ENCODE measurements at regions not wholly inside any gene's neighbourhood (a gene's known extent, or its start where the extent isn't known, plus 50 kb on each side); places are given as distances from the start of the nearest gene placed in this dataset.

GRCh38 chr10:52551046-52551445 is 221.5 kb downstream of the MBL2 start:
- H3K27ac ChIP-seq: no peak overlapping the region
- ATAC-seq (ENCODE audit: low FRiP score in 2 of 2): peak in 1 of 2 donors; percentile 49
- H3K4me3 ChIP-seq: no peak overlapping the region
- no peak for DNase-seq
- H3K9me3 ChIP-seq: no peaks in the 10 kb centered on the region
- H3K36me3 ChIP-seq: no peaks in the 10 kb centered on the region
- TF ChIP-seq POLR2A (IDR thresholded peaks at IDR 0.05): no peak
- H3K4me1 ChIP-seq: no peaks in the 10 kb centered on the region
- no peaks in the 10 kb centered on the region for H3K27me3 ChIP-seq

- Histone ChIP-seq H3K4me1 (no peaks in the 10 kb centered on the region), H3K4me3 (no peak overlapping the region), H3K36me3 (no peaks in the 10 kb centered on the region), H3K27ac (no peak overlapping the region), H3K27me3 (no peaks in the 10 kb centered on the region), H3K9me3 (no peaks in the 10 kb centered on the region)
- no peak for TF ChIP-seq CTCF (IDR thresholded peaks at IDR 0.05)
- TF ChIP-seq POLR2A (IDR thresholded peaks at IDR 0.05): no peak
- TF ChIP-seq POLR2AphosphoS5 (IDR thresholded peaks at IDR 0.05): no peak
- TF ChIP-seq EP300 (IDR thresholded peaks at IDR 0.05): no peak
- no peak for ATAC-seq (ENCODE audit: low FRiP score in 2 of 2)
- 90 to 92% methylated on average over 1 of the region's 1 CpG for WGBS, 2 donors
- DNase-seq: no peak
Observed at GRCh38 chr10:52558090-52558489, 214.5 kb downstream of the MBL2 start.

- H3K36me3 ChIP-seq: no peaks in the 10 kb centered on the region
- TF ChIP-seq EP300 (IDR thresholded peaks at IDR 0.05) (no peak), POLR2AphosphoS5 (IDR thresholded peaks at IDR 0.05) (no peak), POLR2A (IDR thresholded peaks at IDR 0.05) (no peak), CTCF (IDR thresholded peaks at IDR 0.05) (no peak)
- 83 to 93% methylated on average over 3 of the region's 3 CpGs for WGBS, 2 donors
Observed at GRCh38 chr10:52561322-52561721, 211.3 kb downstream of the MBL2 start.

GRCh38 chr10:52563360-52563759 is 209.2 kb downstream of the MBL2 start:
- Histone ChIP-seq H3K4me3 (no peak overlapping the region), H3K36me3 (no peaks in the 10 kb centered on the region), H3K27me3 (no peaks in the 10 kb centered on the region), H3K27ac (no peak overlapping the region), H3K9me3 (no peaks in the 10 kb centered on the region), H3K4me1 (no peaks in the 10 kb centered on the region)
- DNase-seq (no peak), ATAC-seq (ENCODE audit: low FRiP score in 2 of 2) (no peak)
- TF ChIP-seq POLR2AphosphoS5 (IDR thresholded peaks at IDR 0.05) (no peak), EP300 (IDR thresholded peaks at IDR 0.05) (no peak), CTCF (IDR thresholded peaks at IDR 0.05) (no peak), POLR2A (IDR thresholded peaks at IDR 0.05) (no peak)
- 71 to 88% methylated on average over 1 of the region's 1 CpG for WGBS, 2 donors

More at GRCh38 chr10:52561322-52561721, 211.3 kb downstream of the MBL2 start:
- ATAC-seq (ENCODE audit: low FRiP score in 2 of 2) (no peak), DNase-seq (no peak)
- Histone ChIP-seq H3K4me1 (no peaks in the 10 kb centered on the region), H3K27me3 (no peaks in the 10 kb centered on the region), H3K9me3 (no peaks in the 10 kb centered on the region), H3K4me3 (no peak overlapping the region), H3K27ac (no peak overlapping the region)

GRCh38 chr10:52566471-52567246 is 205.9 kb downstream of the MBL2 start:
- Histone ChIP-seq H3K27me3 (no peaks in the 10 kb centered on the region), H3K4me3 (no peak overlapping the region), H3K36me3 (no peaks in the 10 kb centered on the region), H3K4me1 (no peaks in the 10 kb centered on the region), H3K27ac (no peak overlapping the region), H3K9me3 (no peaks in the 10 kb centered on the region)
- no peak for TF ChIP-seq CTCF (IDR thresholded peaks at IDR 0.05)
- DNase-seq (no peak), ATAC-seq (ENCODE audit: low FRiP score in 2 of 2) (no peak)
- WGBS, 2 donors: 42 to 46% methylated on average over 4 of the region's 4 CpGs

All from upper lobe of left lung (tissue), 6 donors.